ENCODE measurements at regions not wholly inside any gene's neighbourhood (a gene's known extent, or its start where the extent isn't known, plus 50 kb on each side); places are given as distances from the start of the nearest gene placed in this dataset.

GRCh38 chr10:108592956-108593355, 1330.4 kb downstream of the XPNPEP1 start:
- WGBS, 3 donors, result 64 to 83% (median 83%) methylated on average over 1 of the region's 1 CpG
- no peak for DNase-seq
- Histone ChIP-seq H3K27ac (no peak overlapping the region), H3K4me3 (no peak overlapping the region), H3K4me1 (ENCODE audit: insufficient read depth) (no peaks in the 10 kb centered on the region), H3K9me3 (no peaks in the 10 kb centered on the region), H3K27me3 (no peaks in the 10 kb centered on the region), H3K36me3 (no peaks in the 10 kb centered on the region)
- no peak for TF ChIP-seq EP300 (IDR thresholded peaks at IDR 0.05)
- intact Hi-C loops (cut with DNase I), result no loop called here

- Histone ChIP-seq H3K27me3 (no peaks in the 10 kb centered on the region), H3K4me1 (ENCODE audit: insufficient read depth) (no peaks in the 10 kb centered on the region), H3K9me3 (no peaks in the 10 kb centered on the region), H3K36me3 (no peaks in the 10 kb centered on the region), H3K4me3 (no peak overlapping the region), H3K27ac (no peak overlapping the region)
- 92 to 96% (median 95%) methylated on average over 2 of the region's 2 CpGs for WGBS, 3 donors
- TF ChIP-seq POLR2A (IDR thresholded peaks at IDR 0.05) (no peak), EP300 (IDR thresholded peaks at IDR 0.05) (no peak), CTCF (IDR thresholded peaks at IDR 0.05) (no peak)
- intact Hi-C loops (cut with DNase I), result no loop called here
- no peak for DNase-seq
Observed at GRCh38 chr10:108591417-108591816, 1331.9 kb downstream of the XPNPEP1 start.

- Histone ChIP-seq H3K4me1 (ENCODE audit: insufficient read depth) (no peaks in the 10 kb centered on the region), H3K27ac (no peak overlapping the region), H3K36me3 (no peaks in the 10 kb centered on the region), H3K4me3 (no peak overlapping the region), H3K27me3 (no peaks in the 10 kb centered on the region), H3K9me3 (no peaks in the 10 kb centered on the region)
- DNase-seq, result no peak
- WGBS, 3 donors, result 93 to 96% (median 95%) methylated on average over 3 of the region's 3 CpGs
- TF ChIP-seq EP300 (IDR thresholded peaks at IDR 0.05) (no peak), POLR2A (IDR thresholded peaks at IDR 0.05) (no peak), CTCF (IDR thresholded peaks at IDR 0.05) (no peak)
- intact Hi-C loops (cut with DNase I), result no loop called here
Observed at GRCh38 chr10:108586424-108586823, 1336.9 kb downstream of the XPNPEP1 start.

GRCh38 chr10:108583877-108584276, 1339.4 kb downstream of the XPNPEP1 start:
- no peaks in the 10 kb centered on the region for H3K36me3 ChIP-seq
- no peak for DNase-seq
- H3K4me3 ChIP-seq, result no peak overlapping the region
- intact Hi-C loops (cut with DNase I), result no loop called here
- H3K4me1 ChIP-seq (ENCODE audit: insufficient read depth), result no peaks in the 10 kb centered on the region
- 31 to 44% (median 43%) methylated on average over 1 of the region's 1 CpG for WGBS, 3 donors
- no peaks in the 10 kb centered on the region for H3K9me3 ChIP-seq
- no peaks in the 10 kb centered on the region for H3K27me3 ChIP-seq
- TF ChIP-seq CTCF (IDR thresholded peaks at IDR 0.05) (no peak), EP300 (IDR thresholded peaks at IDR 0.05) (no peak), POLR2A (IDR thresholded peaks at IDR 0.05) (no peak)
- H3K27ac ChIP-seq, result no peak overlapping the region

GRCh38 chr10:108582888-108583287, 1340.4 kb downstream of the XPNPEP1 start:
- Histone ChIP-seq H3K9me3 (no peaks in the 10 kb centered on the region), H3K36me3 (no peaks in the 10 kb centered on the region), H3K27me3 (no peaks in the 10 kb centered on the region), H3K4me1 (ENCODE audit: insufficient read depth) (no peaks in the 10 kb centered on the region), H3K4me3 (no peak overlapping the region), H3K27ac (no peak overlapping the region)
- intact Hi-C loops (cut with DNase I), result no loop called here
- TF ChIP-seq EP300 (IDR thresholded peaks at IDR 0.05) (no peak), POLR2A (IDR thresholded peaks at IDR 0.05) (no peak), CTCF (IDR thresholded peaks at IDR 0.05) (no peak)
- 52 to 61% (median 55%) methylated on average over 1 of the region's 1 CpG for WGBS, 3 donors
- DNase-seq, result no peak

All from ovary (tissue), 7 donors.